Panc1 (cell line): ENCODE measurements at regions not wholly inside any gene's neighbourhood (a gene's known extent, or its start where the extent isn't known, plus 50 kb on each side); places are given as distances from the start of the nearest gene placed in this dataset.
"Not testable (repeated sequence)": the region's sequence is repeated elsewhere in the genome, so short reads cannot be mapped to it uniquely, and the experiment has no call there.

Source experiments
- ATAC-seq: fragments of 200-7000 bp; cut with Tn5 transposase; 2 replicates; pipeline ENCODE4 v1.9.1; 2020; ENCODE audit warnings: mild to moderate bottlenecking, moderate library complexity
- BruUV-seq: library from RNA; stranded (reverse); fragments of 400-500 nt; replicated peaks from 2 replicates; lab custom pipeline; 2021; lab: Mats Ljungman, UMichigan
- CTCF ChIA-PET: fragments of 300-600 bp; sonication (Branson Sonifier 250); formaldehyde crosslinking; loops from one replicate; lab custom pipeline; 2022; ENCODE audit warnings: antibody characterized with exemption; lab: Charles Lee
- POLR2A ChIA-PET: fragments of 300-600 bp; sonication (Branson Sonifier 250); formaldehyde crosslinking; loops from one replicate; lab custom pipeline; 2022; ENCODE audit warnings: antibody characterized with exemption; lab: Charles Lee
- DNase-seq: peaks from one replicate; pipeline ENCODE4 v3.0.0-alpha.2; 2010; ENCODE audit warnings: low read depth, low spot score
- H3K27ac ChIP-seq: 2 replicates; pipeline ENCODE4 v1.5.1; 2011; ENCODE audit warnings: mild to moderate bottlenecking, low read length, inconsistent platforms
- H3K27me3 ChIP-seq: fragments of 200-500 bp; sonication (Bioruptor generic); 2 replicates; pipeline ENCODE4 v1.6.0; 2014; ENCODE audit warnings: low read length, inconsistent platforms; ENCODE audit not compliant: control insufficient read depth, insufficient read depth
- H3K36me3 ChIP-seq: fragments of 200-500 bp; sonication (Bioruptor generic); 2 replicates; pipeline ENCODE4 v1.5.1; 2014; ENCODE audit warnings: inconsistent platforms, mild to moderate bottlenecking, low read length, moderate library complexity; ENCODE audit not compliant: control insufficient read depth, insufficient read depth
- H3K4me1 ChIP-seq: 2 replicates; pipeline ENCODE4 v1.5.1; 2011; ENCODE audit warnings: inconsistent platforms, mild to moderate bottlenecking, low read length, moderate library complexity; ENCODE audit not compliant: control insufficient read depth, insufficient read depth
- H3K4me3 ChIP-seq, 2 experiments: 2 replicates each; pipeline ENCODE4 v1.5.1; 2011 to 2012; ENCODE audit warnings: low read depth in 2 of 2, low read length in 2 of 2, mild to moderate bottlenecking in 2 of 2, inconsistent platforms in 1 of 2, moderate library complexity in 1 of 2
- H3K9me3 ChIP-seq: fragments of 200-500 bp; sonication (Bioruptor generic); 2 replicates; pipeline ENCODE4 v1.5.1; 2014; ENCODE audit warnings: low read depth, mild to moderate bottlenecking, inconsistent platforms, low read length, moderate library complexity; ENCODE audit not compliant: control insufficient read depth, insufficient read depth
- CTCF ChIP-seq: fragments of 450-650 bp; IDR thresholded peaks from 2 replicates; pipeline ENCODE4 v1.5.1; 2017; ENCODE audit warnings: mild to moderate bottlenecking
- POLR2AphosphoS5 ChIP-seq: IDR thresholded peaks from 2 replicates; pipeline ENCODE4 v1.6.1; 2012; ENCODE audit warnings: mild to moderate bottlenecking, low read depth, low read length, moderate library complexity
- REST ChIP-seq, 2 experiments: IDR thresholded peaks; 2 replicates each; pipeline ENCODE4 v1.6.1; 2011 to 2012; ENCODE audit warnings: low read depth in 2 of 2, control low read depth in 1 of 2, low read length in 1 of 2, mild to moderate bottlenecking in 1 of 2, moderate library complexity in 1 of 2; ENCODE audit not compliant: insufficient read depth in 1 of 2
- SIN3A ChIP-seq: IDR thresholded peaks from 2 replicates; pipeline ENCODE4 v1.6.1; 2012; ENCODE audit warnings: low read depth, mild to moderate bottlenecking, low read length, moderate library complexity, borderline replicate concordance; ENCODE audit not compliant: insufficient read depth
- TCF7L2 ChIP-seq: IDR thresholded peaks from 2 replicates; pipeline ENCODE4 v1.6.1; 2011; ENCODE audit warnings: mild to moderate bottlenecking, low read depth, low read length, inconsistent platforms
- in situ Hi-C: cut with HindIII; loops from 2 replicates; pipeline ENCODE4 v1.10.0; 2016; ENCODE audit warnings: low sequenced_read_pairs, low pct_unique_long_range_greater_than_20kb
- intact Hi-C: fragments of 100-400 bp; cut with micrococcal nuclease; formaldehyde crosslinking; loops from one replicate; pipeline ENCODE4 v1.10.0; 2022; ENCODE audit not compliant: unreplicated experiment

- ATAC-seq: no peak
- Histone ChIP-seq H3K36me3 (no peaks in the 10 kb centered on the region), H3K9me3 (no peaks in the 10 kb centered on the region), H3K27me3 (no peaks in the 10 kb centered on the region), H3K4me1 (no peaks in the 10 kb centered on the region), H3K27ac (no peak overlapping the region), H3K4me3 (no peak overlapping the region)
- DNase-seq: no peak
- TF ChIP-seq CTCF: no peak
- CTCF ChIA-PET: interaction anchor here (0.7 kb wide), 1 partner anchor 283 kb away, joined by 6 read pairs; no protein-coding TSS in a partner anchor
- POLR2A ChIA-PET: no interaction called here
- BruUV-seq: no TSS peak
- intact Hi-C loops (no loop called here), in situ Hi-C loops (no loop called here)
Observed at GRCh38 chr20:47441774-47442150, 59.9 kb upstream of the NCOA3 start.

GRCh38 chr20:47443060-47443459 is 58.6 kb upstream of the NCOA3 start:
- H3K27ac ChIP-seq, H3K36me3 ChIP-seq, POLR2A ChIA-PET, ATAC-seq, H3K9me3 ChIP-seq, CTCF ChIA-PET, BruUV-seq, H3K4me1 ChIP-seq, intact Hi-C loops, H3K27me3 ChIP-seq, in situ Hi-C loops, DNase-seq, H3K4me3 ChIP-seq: not testable (repeated sequence)

GRCh38 chr20:47444584-47444983 is 57.1 kb upstream of the NCOA3 start:
- ATAC-seq (no peak), DNase-seq (no peak)
- H3K4me3 ChIP-seq: no peak overlapping the region
- H3K36me3 ChIP-seq: no peaks in the 10 kb centered on the region
- H3K27ac ChIP-seq: no peak overlapping the region
- H3K4me1 ChIP-seq: no peaks in the 10 kb centered on the region
- H3K9me3 ChIP-seq: no peaks in the 10 kb centered on the region
- POLR2A ChIA-PET: no interaction called here
- intact Hi-C loops (no loop called here), in situ Hi-C loops (no loop called here)
- no peaks in the 10 kb centered on the region for H3K27me3 ChIP-seq
- no peak for TF ChIP-seq TCF7L2
- TF ChIP-seq REST (IDR thresholded peaks at IDR 0.05; ENCODE audit: insufficient read depth in 1 of 2, low read depth in 2 of 2, low read length in 1 of 2): no peak
- no peak for TF ChIP-seq SIN3A
- no peak for TF ChIP-seq POLR2AphosphoS5
- no peak for TF ChIP-seq CTCF
- BruUV-seq: no TSS peak
- CTCF ChIA-PET: no interaction called here
